ENCODE measurements at regions not wholly inside any gene's neighbourhood (a gene's known extent, or its start where the extent isn't known, plus 50 kb on each side); places are given as distances from the start of the nearest gene placed in this dataset.

- no peak for TF ChIP-seq EZH2phosphoT487 (IDR thresholded peaks at IDR 0.05; ENCODE audit: borderline replicate concordance)
- TF ChIP-seq CTCF (conservative IDR thresholded peaks at IDR 0.05; ENCODE audit: low read length) = no peak
- H3K4me3 ChIP-seq (ENCODE audit: low read length, poor library complexity, severe bottlenecking) = no peak overlapping the region
- H3K9ac ChIP-seq (ENCODE audit: low read depth, low read length, poor library complexity, severe bottlenecking) = no peak overlapping the region
- no peaks in the 10 kb centered on the region for H3K4me1 ChIP-seq (ENCODE audit: insufficient read depth, low read length, poor library complexity, severe bottlenecking)
- no peaks in the 10 kb centered on the region for H3K36me3 ChIP-seq (ENCODE audit: insufficient read depth, low read length)
- H3K27me3 ChIP-seq (ENCODE audit: insufficient read depth, low read length, poor library complexity, severe bottlenecking) = no peaks in the 10 kb centered on the region
- H3K79me2 ChIP-seq (ENCODE audit: insufficient read depth, low read length) = no peaks in the 10 kb centered on the region
- H4K20me1 ChIP-seq (ENCODE audit: insufficient read depth, low read length, poor library complexity, severe bottlenecking) = no peaks in the 10 kb centered on the region
- H2AFZ ChIP-seq (ENCODE audit: low read length) = no peak overlapping the region
- no peaks in the 10 kb centered on the region for H3K9me3 ChIP-seq (ENCODE audit: insufficient read depth, low read depth, low read length)
- no peaks in the 10 kb centered on the region for H3F3A ChIP-seq (ENCODE audit: low read depth)
- H3K4me2 ChIP-seq (ENCODE audit: low read depth, low read length, poor library complexity, severe bottlenecking) = no peak overlapping the region
- no peaks in the 10 kb centered on the region for H3K9me2 ChIP-seq (replicated peaks; ENCODE audit: low read depth, low read length)
Measured at GRCh38 chr5:60209146-60209840, 315.8 kb upstream of the PDE4D start.

- Histone ChIP-seq H3K36me3 (ENCODE audit: insufficient read depth, low read length) (no peaks in the 10 kb centered on the region), H3K9me3 (ENCODE audit: insufficient read depth, low read depth, low read length) (no peaks in the 10 kb centered on the region), H3K9me2 (replicated peaks; ENCODE audit: low read depth, low read length) (no peaks in the 10 kb centered on the region), H3K4me3 (ENCODE audit: low read length, poor library complexity, severe bottlenecking) (no peak overlapping the region), H3K79me2 (ENCODE audit: insufficient read depth, low read length) (no peaks in the 10 kb centered on the region), H2AFZ (ENCODE audit: low read length) (no peak overlapping the region), H4K20me1 (ENCODE audit: insufficient read depth, low read length, poor library complexity, severe bottlenecking) (no peaks in the 10 kb centered on the region), H3K4me2 (ENCODE audit: low read depth, low read length, poor library complexity, severe bottlenecking) (no peak overlapping the region), H3K9ac (ENCODE audit: low read depth, low read length, poor library complexity, severe bottlenecking) (no peak overlapping the region), H3K27me3 (ENCODE audit: insufficient read depth, low read length, poor library complexity, severe bottlenecking) (no peaks in the 10 kb centered on the region), H3F3A (ENCODE audit: low read depth) (no peaks in the 10 kb centered on the region), H3K4me1 (ENCODE audit: insufficient read depth, low read length, poor library complexity, severe bottlenecking) (no peaks in the 10 kb centered on the region)
- TF ChIP-seq EZH2phosphoT487 (IDR thresholded peaks at IDR 0.05; ENCODE audit: borderline replicate concordance) (no peak), CTCF (conservative IDR thresholded peaks at IDR 0.05; ENCODE audit: low read length) (no peak)
Measured at GRCh38 chr5:60208716-60209115, 315.2 kb upstream of the PDE4D start.

GRCh38 chr5:60207040-60207439, 313.5 kb upstream of the PDE4D start:
- Histone ChIP-seq H3K9me2 (replicated peaks; ENCODE audit: low read depth, low read length) (no peaks in the 10 kb centered on the region), H3K36me3 (ENCODE audit: insufficient read depth, low read length) (no peaks in the 10 kb centered on the region), H3K4me2 (ENCODE audit: low read depth, low read length, poor library complexity, severe bottlenecking) (no peak overlapping the region), H4K20me1 (ENCODE audit: insufficient read depth, low read length, poor library complexity, severe bottlenecking) (no peaks in the 10 kb centered on the region), H3K9me3 (ENCODE audit: insufficient read depth, low read depth, low read length) (no peaks in the 10 kb centered on the region), H3K4me1 (ENCODE audit: insufficient read depth, low read length, poor library complexity, severe bottlenecking) (no peaks in the 10 kb centered on the region), H2AFZ (ENCODE audit: low read length) (no peak overlapping the region), H3K27me3 (ENCODE audit: insufficient read depth, low read length, poor library complexity, severe bottlenecking) (no peaks in the 10 kb centered on the region), H3K9ac (ENCODE audit: low read depth, low read length, poor library complexity, severe bottlenecking) (no peak overlapping the region), H3K4me3 (ENCODE audit: low read length, poor library complexity, severe bottlenecking) (no peak overlapping the region), H3F3A (ENCODE audit: low read depth) (no peaks in the 10 kb centered on the region), H3K79me2 (ENCODE audit: insufficient read depth, low read length) (no peaks in the 10 kb centered on the region)
- no peak for TF ChIP-seq CTCF (conservative IDR thresholded peaks at IDR 0.05; ENCODE audit: low read length)
- TF ChIP-seq EZH2phosphoT487 (IDR thresholded peaks at IDR 0.05; ENCODE audit: borderline replicate concordance) = no peak

Measured in Loucy (cell line).